Stimulated activated CD4-positive, alpha-beta T cell treated with anti-CD3 and anti-CD28 coated beads, Interleukin-4, amount 100 ng/mL, for 48 hours (primary cell): ENCODE measurements at regions not wholly inside any gene's neighbourhood (a gene's known extent, or its start where the extent isn't known, plus 50 kb on each side); places are given as distances from the start of the nearest gene placed in this dataset.
"Not testable (repeated sequence)": the region's sequence is repeated elsewhere in the genome, so short reads cannot be mapped to it uniquely, and the experiment has no call there.

Experiments
- DNase-seq, 2 donors: peaks; one replicate each; pipeline ENCODE4 v3.0.0-alpha.2; 2020; ENCODE audit warnings: low read depth in 2 of 2

GRCh38 chr11:80958987-80959386, 1518.2 kb upstream of the TENM4 start:
- no peak for DNase-seq

- DNase-seq = no peak
These were observed 1517.5 kb upstream of the TENM4 start for GRCh38 chr11:80958361-80958760.

- DNase-seq = no peak
These were observed 1514.8 kb upstream of the TENM4 start for GRCh38 chr11:80955588-80955987.

- DNase-seq = no peak
These were observed 1508.0 kb upstream of the TENM4 start for GRCh38 chr11:80948781-80949180.

GRCh38 chr11:80944758-80945157, 1503.9 kb upstream of the TENM4 start:
- DNase-seq = no peak

GRCh38 chr11:80943226-80943625, 1502.4 kb upstream of the TENM4 start:
- DNase-seq = no peak

- no peak for DNase-seq
These were observed 1497.0 kb upstream of the TENM4 start for GRCh38 chr11:80937842-80938241.

GRCh38 chr11:80930038-80930437, 1489.2 kb upstream of the TENM4 start:
- DNase-seq = no peak

- DNase-seq = no peak
These were observed 1488.4 kb upstream of the TENM4 start for GRCh38 chr11:80929031-80929805.

GRCh38 chr11:80925321-80925720, 1484.5 kb upstream of the TENM4 start:
- DNase-seq = no peak

GRCh38 chr11:80921310-80921709, 1480.5 kb upstream of the TENM4 start:
- not testable (repeated sequence) for DNase-seq

- DNase-seq = no peak
These were observed 1475.5 kb upstream of the TENM4 start for GRCh38 chr11:80916173-80916798.

- DNase-seq = no peak
These were observed 1473.5 kb upstream of the TENM4 start for GRCh38 chr11:80914311-80914710.

GRCh38 chr11:80911666-80912065, 1470.8 kb upstream of the TENM4 start:
- DNase-seq = no peak

GRCh38 chr11:80900265-80900664, 1459.4 kb upstream of the TENM4 start:
- DNase-seq = no peak

- no peak for DNase-seq
These were observed 1458.6 kb upstream of the TENM4 start for GRCh38 chr11:80899381-80899780.

GRCh38 chr11:80898910-80899309, 1458.1 kb upstream of the TENM4 start:
- no peak for DNase-seq

GRCh38 chr11:80886684-80887083, 1445.9 kb upstream of the TENM4 start:
- DNase-seq = no peak

- no peak for DNase-seq
These were observed 1432.6 kb upstream of the TENM4 start for GRCh38 chr11:80873310-80873999.

GRCh38 chr11:80872116-80872728, 1431.4 kb upstream of the TENM4 start:
- DNase-seq = no peak

GRCh38 chr11:80868831-80869230, 1428.0 kb upstream of the TENM4 start:
- DNase-seq = no peak

GRCh38 chr11:80862011-80862410, 1421.2 kb upstream of the TENM4 start:
- DNase-seq = no peak
